ENCODE measurements at regions not wholly inside any gene's neighbourhood (a gene's known extent, or its start where the extent isn't known, plus 50 kb on each side); places are given as distances from the start of the nearest gene placed in this dataset.

DNA sequence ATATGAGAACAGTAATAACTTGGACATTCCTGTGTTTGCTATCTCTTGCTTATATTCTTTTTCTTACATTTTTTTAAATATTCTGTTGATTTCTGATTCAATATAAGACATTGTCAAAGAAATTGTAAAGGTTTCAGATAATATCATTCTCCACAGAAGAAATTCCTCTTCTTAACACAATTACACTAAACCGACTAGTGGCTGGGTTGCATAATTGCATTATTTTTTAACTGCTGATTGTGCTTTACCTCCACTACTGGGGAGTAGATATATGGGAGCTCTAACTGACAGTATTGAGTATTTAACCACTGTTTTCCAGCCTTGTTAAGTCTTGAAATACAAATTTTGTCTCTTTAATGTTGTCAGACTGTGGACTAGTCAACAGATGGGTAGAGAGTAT lies 723.8 kb upstream of the EDIL3 start:
- FAIRE-seq (no peak), DNase-seq (no peak), ATAC-seq (no peak)
- Histone ChIP-seq H3K9me3 (no peaks in the 10 kb centered on the region), H3K27me3 (no peaks in the 10 kb centered on the region), H3K27ac (no peak overlapping the region), H3K4me1 (no peaks in the 10 kb centered on the region), H3K36me3 (no peaks in the 10 kb centered on the region), H3K4me3 (no peak overlapping the region)
- 14 to 24% methylated on average over 1 of the region's 1 CpG for WGBS, 2 donors
- TF ChIP-seq, protein P1, sequence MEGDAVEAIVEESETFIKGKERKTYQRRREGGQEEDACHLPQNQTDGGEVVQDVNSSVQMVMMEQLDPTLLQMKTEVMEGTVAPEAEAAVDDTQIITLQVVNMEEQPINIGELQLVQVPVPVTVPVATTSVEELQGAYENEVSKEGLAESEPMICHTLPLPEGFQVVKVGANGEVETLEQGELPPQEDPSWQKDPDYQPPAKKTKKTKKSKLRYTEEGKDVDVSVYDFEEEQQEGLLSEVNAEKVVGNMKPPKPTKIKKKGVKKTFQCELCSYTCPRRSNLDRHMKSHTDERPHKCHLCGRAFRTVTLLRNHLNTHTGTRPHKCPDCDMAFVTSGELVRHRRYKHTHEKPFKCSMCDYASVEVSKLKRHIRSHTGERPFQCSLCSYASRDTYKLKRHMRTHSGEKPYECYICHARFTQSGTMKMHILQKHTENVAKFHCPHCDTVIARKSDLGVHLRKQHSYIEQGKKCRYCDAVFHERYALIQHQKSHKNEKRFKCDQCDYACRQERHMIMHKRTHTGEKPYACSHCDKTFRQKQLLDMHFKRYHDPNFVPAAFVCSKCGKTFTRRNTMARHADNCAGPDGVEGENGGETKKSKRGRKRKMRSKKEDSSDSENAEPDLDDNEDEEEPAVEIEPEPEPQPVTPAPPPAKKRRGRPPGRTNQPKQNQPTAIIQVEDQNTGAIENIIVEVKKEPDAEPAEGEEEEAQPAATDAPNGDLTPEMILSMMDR (IDR thresholded peaks at IDR 0.05): no peak
- intact Hi-C loops (cut with DNase I): no loop called here

DNA sequence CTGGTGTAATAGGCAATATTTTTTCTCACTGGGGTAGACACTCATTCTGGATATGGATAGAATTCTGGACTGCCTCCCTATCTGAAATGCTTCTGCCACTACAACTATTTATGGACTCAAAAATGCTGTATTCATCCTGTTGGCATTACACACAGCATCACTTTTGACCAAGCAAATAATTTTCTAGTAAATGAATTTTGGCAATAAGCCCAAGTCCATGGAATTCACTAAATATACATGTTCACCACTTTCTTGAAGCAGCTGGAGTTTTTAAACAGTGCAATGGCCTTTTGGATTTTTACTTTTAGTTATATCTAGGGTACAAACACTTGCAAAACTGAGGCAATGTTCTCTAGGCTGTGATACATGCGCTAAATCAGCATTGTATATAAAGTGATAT lies 724.9 kb upstream of the EDIL3 start:
- no peak for FAIRE-seq
- intact Hi-C loops (cut with DNase I): no loop called here
- no peak for DNase-seq
- TF ChIP-seq, protein P1 (IDR thresholded peaks at IDR 0.05): no peak
- Histone ChIP-seq H3K9me3 (no peaks in the 10 kb centered on the region), H3K36me3 (no peaks in the 10 kb centered on the region), H3K27me3 (no peaks in the 10 kb centered on the region), H3K4me3 (no peak overlapping the region), H3K4me1 (no peaks in the 10 kb centered on the region), H3K27ac (no peak overlapping the region)
- 84 to 95% methylated on average over 1 of the region's 1 CpG for WGBS, 2 donors
- no peak for ATAC-seq

DNA sequence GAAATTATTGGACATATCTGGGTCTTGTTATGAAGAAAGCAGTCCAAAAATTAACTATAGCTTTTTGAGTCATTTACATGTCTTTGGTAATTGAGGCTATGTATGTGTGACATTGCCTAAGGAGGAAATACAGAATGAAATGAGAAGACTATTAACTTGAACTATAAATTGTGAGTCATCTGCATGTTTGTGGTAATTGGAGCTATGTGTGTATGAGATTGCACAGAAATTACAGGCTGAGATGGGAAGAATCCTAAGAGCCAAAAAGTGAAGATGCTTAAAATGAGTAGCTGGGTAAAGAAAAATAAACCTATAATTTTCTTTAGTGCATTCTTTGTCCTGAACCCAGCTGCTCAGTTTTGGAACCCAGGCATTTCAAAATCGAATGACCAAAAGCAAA lies 747.6 kb upstream of the EDIL3 start:
- DNase-seq (no peak), FAIRE-seq (no peak), ATAC-seq (no peak)
- Histone ChIP-seq H3K27ac (no peak overlapping the region), H3K9me3 (no peaks in the 10 kb centered on the region), H3K27me3 (no peaks in the 10 kb centered on the region), H3K4me1 (no peaks in the 10 kb centered on the region), H3K4me3 (no peak overlapping the region), H3K36me3 (no peaks in the 10 kb centered on the region)
- intact Hi-C loops (cut with DNase I): no loop called here
- TF ChIP-seq, protein P1 (IDR thresholded peaks at IDR 0.05): no peak
- WGBS, 2 donors: 45 to 50% methylated on average over 1 of the region's 1 CpG

DNA sequence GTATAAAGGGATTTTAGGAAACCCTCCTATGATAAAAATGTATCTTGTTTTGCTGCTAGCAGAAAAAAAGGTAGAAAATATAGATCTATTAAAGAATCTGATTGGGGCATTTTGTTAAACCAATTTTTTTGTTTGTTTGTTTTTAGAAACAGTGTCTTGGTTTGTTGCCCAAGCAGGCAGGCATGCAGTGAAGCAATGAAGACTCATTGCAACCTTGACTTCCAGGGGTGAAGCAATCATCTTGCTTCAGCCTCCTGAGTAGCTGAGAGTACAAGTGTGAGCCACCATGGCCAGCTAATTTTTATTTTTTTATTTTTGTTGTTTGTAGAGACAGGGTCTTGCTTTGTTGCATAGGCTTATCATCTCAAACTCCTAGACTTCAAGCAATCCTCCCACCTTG lies 755.8 kb upstream of the EDIL3 start:
- Histone ChIP-seq H3K4me3 (no peak overlapping the region), H3K4me1 (no peaks in the 10 kb centered on the region), H3K27ac (no peak overlapping the region), H3K9me3 (no peaks in the 10 kb centered on the region), H3K27me3 (no peaks in the 10 kb centered on the region), H3K36me3 (no peaks in the 10 kb centered on the region)
- FAIRE-seq (no peak), ATAC-seq (no peak), DNase-seq (no peak)
- intact Hi-C loops (cut with DNase I): no loop called here
- TF ChIP-seq, protein P1 (IDR thresholded peaks at IDR 0.05): no peak

DNA sequence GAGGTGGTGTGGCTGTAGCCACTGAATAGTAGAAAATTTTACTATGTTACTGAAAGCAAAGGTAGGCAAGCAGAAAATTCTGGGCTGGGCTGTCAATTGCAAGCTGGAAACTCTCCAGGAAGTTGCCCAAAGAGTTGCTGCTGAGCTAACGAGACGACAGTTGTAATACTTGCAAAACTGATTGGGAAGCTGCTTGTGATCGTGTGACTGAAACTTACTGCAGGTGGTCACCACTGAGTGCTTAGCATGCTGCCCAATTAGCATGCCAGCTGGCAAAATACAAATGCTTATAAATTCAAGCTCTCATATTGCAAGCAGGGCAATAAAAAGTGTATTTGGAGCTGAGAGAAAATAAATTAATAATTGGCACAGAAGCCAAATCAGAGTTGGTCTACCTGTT lies 758.5 kb upstream of the EDIL3 start:
- no peaks in the 10 kb centered on the region for H3K27me3 ChIP-seq
- FAIRE-seq (no peak), ATAC-seq (no peak), DNase-seq (no peak)
- H3K27ac ChIP-seq: no peak overlapping the region
- H3K9me3 ChIP-seq: no peaks in the 10 kb centered on the region
- H3K4me1 ChIP-seq: no peaks in the 10 kb centered on the region
- no peaks in the 10 kb centered on the region for H3K36me3 ChIP-seq
- no peak overlapping the region for H3K4me3 ChIP-seq
- TF ChIP-seq, protein P1 (IDR thresholded peaks at IDR 0.05): no peak
- intact Hi-C loops (cut with DNase I): no loop called here
- 31 to 36% methylated on average over 3 of the region's 3 CpGs for WGBS, 2 donors

Data from pancreas (tissue), 10 donors.